Brain microvascular endothelial cell (primary cell): ENCODE measurements at regions not wholly inside any gene's neighbourhood (a gene's known extent, or its start where the extent isn't known, plus 50 kb on each side); places are given as distances from the start of the nearest gene placed in this dataset.
"Not testable (repeated sequence)": the region's sequence is repeated elsewhere in the genome, so short reads cannot be mapped to it uniquely, and the experiment has no call there.

Source experiments
- DNase-seq: peaks from one replicate; pipeline ENCODE4 v3.0.0-alpha.2; 2020
- H3K27ac ChIP-seq: fragments of 250-450 bp; sonication (Bioruptor Pico); 2 replicates; pipeline ENCODE4 v1.5.1; 2020; ENCODE audit warnings: mild to moderate bottlenecking, moderate library complexity
- H3K27me3 ChIP-seq: fragments of 250-450 bp; sonication (Bioruptor Pico); replicated peaks from 2 replicates; pipeline ENCODE4 v1.5.1; 2020; ENCODE audit warnings: mild to moderate bottlenecking
- H3K36me3 ChIP-seq: fragments of 250-450 bp; sonication (Bioruptor Pico); replicated peaks from 2 replicates; pipeline ENCODE4 v1.5.1; 2020; ENCODE audit warnings: mild to moderate bottlenecking
- H3K4me3 ChIP-seq: 2 replicates; pipeline ENCODE4 v1.5.1; 2011; ENCODE audit warnings: low read depth, mild to moderate bottlenecking, control low read depth, low read length, moderate library complexity
- CTCF ChIP-seq: IDR thresholded peaks from 2 replicates; pipeline ENCODE4 v1.5.1; 2011; ENCODE audit warnings: low read depth, mild to moderate bottlenecking, moderate library complexity, low read length, control low read depth, inconsistent platforms; ENCODE audit errors: missing control alignments
- in situ Hi-C: cut with HindIII; loops from 2 replicates; pipeline ENCODE4 v1.10.0; 2017; ENCODE audit warnings: low sequenced_read_pairs, low pct_ligation_motif_present

GRCh38 chr3:109702976-109703375 is 365.6 kb upstream of the DPPA4 start:
- in situ Hi-C loops, result no loop called here
- no peak for DNase-seq
- H3K27ac ChIP-seq, result no peak overlapping the region
- TF ChIP-seq CTCF, result no peak
- H3K27me3 ChIP-seq, result no peaks in the 10 kb centered on the region
- no peaks in the 10 kb centered on the region for H3K36me3 ChIP-seq
- H3K4me3 ChIP-seq, result no peak overlapping the region

GRCh38 chr3:109705133-109705532 is 367.8 kb upstream of the DPPA4 start:
- H3K36me3 ChIP-seq, in situ Hi-C loops, H3K27ac ChIP-seq, H3K27me3 ChIP-seq, H3K4me3 ChIP-seq, DNase-seq: not testable (repeated sequence)

- no peak for TF ChIP-seq CTCF
- in situ Hi-C loops, result no loop called here
- no peak overlapping the region for H3K4me3 ChIP-seq
- DNase-seq, result peak; percentile 14
- no peaks in the 10 kb centered on the region for H3K27me3 ChIP-seq
- H3K36me3 ChIP-seq, result no peaks in the 10 kb centered on the region
- H3K27ac ChIP-seq, result no peak overlapping the region
Measured at GRCh38 chr3:109707617-109708016, 370.3 kb upstream of the DPPA4 start.

DNA sequence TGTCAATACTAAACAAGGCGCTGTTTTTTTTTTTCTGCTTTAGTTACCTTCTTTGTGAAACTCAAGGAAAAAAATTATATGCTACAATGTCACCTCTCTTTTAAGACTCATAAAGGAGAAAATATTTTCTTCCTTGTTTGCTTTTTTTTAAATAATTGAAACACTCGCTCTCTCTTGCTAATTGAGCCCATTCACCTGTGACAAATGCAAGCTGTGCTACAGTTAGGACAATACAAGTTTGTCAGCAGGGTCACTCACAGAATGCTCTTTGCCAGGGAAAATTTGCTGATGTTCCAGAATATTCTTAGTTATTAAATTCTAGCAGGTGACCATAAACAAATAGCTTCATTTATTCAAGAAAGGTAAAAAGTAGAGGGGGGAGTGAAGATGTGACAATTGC is 375.9 kb upstream of the DPPA4 start:
- no peak for DNase-seq
- no peaks in the 10 kb centered on the region for H3K27me3 ChIP-seq
- no peak overlapping the region for H3K27ac ChIP-seq
- no peak for TF ChIP-seq CTCF
- in situ Hi-C loops, result no loop called here
- no peak overlapping the region for H3K4me3 ChIP-seq
- no peaks in the 10 kb centered on the region for H3K36me3 ChIP-seq

GRCh38 chr3:109715707-109716106 is 378.4 kb upstream of the DPPA4 start:
- no peak for TF ChIP-seq CTCF
- in situ Hi-C loops, result no loop called here
- Histone ChIP-seq H3K27me3 (no peaks in the 10 kb centered on the region), H3K27ac (no peak overlapping the region), H3K4me3 (no peak overlapping the region), H3K36me3 (no peaks in the 10 kb centered on the region)
- no peak for DNase-seq

- no peak for TF ChIP-seq CTCF
- Histone ChIP-seq H3K36me3 (no peaks in the 10 kb centered on the region), H3K27me3 (no peaks in the 10 kb centered on the region), H3K4me3 (no peak overlapping the region), H3K27ac (no peak overlapping the region)
- in situ Hi-C loops, result no loop called here
- DNase-seq, result no peak
Measured at GRCh38 chr3:109718850-109719249, 381.5 kb upstream of the DPPA4 start.
